Breast epithelium (tissue), 4 donors: ENCODE measurements at regions not wholly inside any gene's neighbourhood (a gene's known extent, or its start where the extent isn't known, plus 50 kb on each side); places are given as distances from the start of the nearest gene placed in this dataset.

Source experiments
- DNase-seq, 2 donors: peaks; one replicate each; pipeline ENCODE4 v3.0.0-alpha.2; 2019; ENCODE audit warnings: low spot score in 2 of 2
- H3K27ac ChIP-seq, 2 donors: fragments of 200-600 bp; sonication (generic) in 1 of 2; one replicate each; pipeline ENCODE4 v1.5.1; 2016 to 2019; ENCODE audit warnings: mild to moderate bottlenecking in 1 of 2
- H3K27me3 ChIP-seq, 2 donors: fragments of 200-600 bp; sonication (generic) in 1 of 2; one replicate each; pipeline versions ENCODE4 v1.5.1 to v1.6.0; 2017 to 2019; ENCODE audit warnings: control low read depth in 1 of 2, mild to moderate bottlenecking in 1 of 2
- H3K36me3 ChIP-seq: fragments of 200-600 bp; one replicate; pipeline ENCODE4 v1.5.1; 2019
- H3K4me1 ChIP-seq, 2 donors: fragments of 200-600 bp; sonication (generic); one replicate each; pipeline ENCODE4 v1.5.1; 2016 to 2019; ENCODE audit warnings: control low read depth in 1 of 2
- H3K4me3 ChIP-seq, 3 donors: fragments of 200-600 bp; sonication (generic); 1 replicate in 2 of 3; 2 replicates in 1 of 3; pipeline ENCODE4 v1.5.1; 2016 to 2019; ENCODE audit warnings: mild to moderate bottlenecking in 3 of 3, moderate library complexity in 2 of 3
- H3K9me3 ChIP-seq, 2 donors: fragments of 200-600 bp; sonication (generic) in 1 of 2; one replicate each; pipeline ENCODE4 v1.5.1; 2016 to 2019; ENCODE audit warnings: control low read depth in 1 of 2
- POLR2A ChIP-seq: fragments of 450-650 bp; IDR thresholded peaks from one replicate; pipeline ENCODE4 v1.6.1; 2016; ENCODE audit warnings: antibody characterized with exemption, mild to moderate bottlenecking, moderate library complexity
- POLR2AphosphoS5 ChIP-seq, 3 donors: sonication (generic); formaldehyde crosslinking; IDR thresholded peaks; one replicate each; pipeline ENCODE4 v1.6.1; 2017; ENCODE audit warnings: antibody characterized with exemption in 3 of 3
- intact Hi-C: fragments of 100-400 bp; cut with DNase I; formaldehyde crosslinking; loops from one replicate; pipeline ENCODE4 v1.15.1; 2023; ENCODE audit warnings: low total_unique reads
- TF ChIP-seq, protein P1 (sequence below), 3 donors: fragments of 450-650 bp; IDR thresholded peaks; one replicate each; pipeline ENCODE4 v1.5.1; 2016 to 2017; ENCODE audit warnings: antibody characterized with exemption in 3 of 3, mild to moderate bottlenecking in 3 of 3, moderate library complexity in 3 of 3

DNA sequence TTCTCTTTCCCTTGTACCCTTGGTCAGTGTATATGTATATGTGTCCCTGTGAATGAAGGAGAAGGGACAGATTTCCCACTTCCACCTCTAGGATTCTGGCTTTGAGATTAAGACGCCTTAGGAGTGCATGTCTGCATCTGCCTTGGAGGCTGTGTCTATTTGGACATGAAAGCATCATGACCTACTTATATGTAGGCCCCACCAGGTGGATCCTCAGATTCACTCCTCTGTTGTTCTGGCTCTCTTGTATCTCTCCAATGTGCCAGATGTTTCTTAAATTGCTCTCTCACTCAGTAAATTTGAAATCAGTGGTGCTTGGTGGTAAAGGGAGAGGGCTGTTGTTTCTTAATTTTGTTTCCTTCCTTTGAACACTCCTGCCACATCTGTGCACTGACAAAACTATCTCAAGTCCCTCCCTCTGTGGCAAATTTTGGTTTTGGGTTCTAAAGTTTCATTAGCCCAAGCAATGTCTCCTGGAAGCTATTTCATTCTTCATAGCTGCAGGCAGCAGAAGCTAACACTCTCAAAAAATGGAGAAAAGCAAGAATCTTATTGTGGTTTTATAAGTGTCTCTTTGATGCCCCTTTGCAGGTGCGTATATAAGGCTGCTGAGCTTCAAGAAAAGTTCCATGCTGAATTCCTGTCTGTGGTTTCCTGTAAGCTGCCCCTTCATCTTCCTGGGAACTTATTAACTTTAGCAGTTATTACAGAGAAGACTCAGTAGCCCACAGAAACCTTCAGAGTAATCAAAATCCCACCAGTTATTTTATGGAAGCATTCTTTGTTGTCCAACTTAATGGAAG lies 179.7 kb upstream of the SETBP1 start:
- H3K27ac ChIP-seq = no peak overlapping the region
- no peaks in the 10 kb centered on the region for H3K4me1 ChIP-seq
- DNase-seq = no peak
- H3K27me3 ChIP-seq = no peaks in the 10 kb centered on the region
- no peak for TF ChIP-seq POLR2A
- TF ChIP-seq POLR2AphosphoS5 (IDR thresholded peaks at IDR 0.05) = no peak
- TF ChIP-seq, protein P1, sequence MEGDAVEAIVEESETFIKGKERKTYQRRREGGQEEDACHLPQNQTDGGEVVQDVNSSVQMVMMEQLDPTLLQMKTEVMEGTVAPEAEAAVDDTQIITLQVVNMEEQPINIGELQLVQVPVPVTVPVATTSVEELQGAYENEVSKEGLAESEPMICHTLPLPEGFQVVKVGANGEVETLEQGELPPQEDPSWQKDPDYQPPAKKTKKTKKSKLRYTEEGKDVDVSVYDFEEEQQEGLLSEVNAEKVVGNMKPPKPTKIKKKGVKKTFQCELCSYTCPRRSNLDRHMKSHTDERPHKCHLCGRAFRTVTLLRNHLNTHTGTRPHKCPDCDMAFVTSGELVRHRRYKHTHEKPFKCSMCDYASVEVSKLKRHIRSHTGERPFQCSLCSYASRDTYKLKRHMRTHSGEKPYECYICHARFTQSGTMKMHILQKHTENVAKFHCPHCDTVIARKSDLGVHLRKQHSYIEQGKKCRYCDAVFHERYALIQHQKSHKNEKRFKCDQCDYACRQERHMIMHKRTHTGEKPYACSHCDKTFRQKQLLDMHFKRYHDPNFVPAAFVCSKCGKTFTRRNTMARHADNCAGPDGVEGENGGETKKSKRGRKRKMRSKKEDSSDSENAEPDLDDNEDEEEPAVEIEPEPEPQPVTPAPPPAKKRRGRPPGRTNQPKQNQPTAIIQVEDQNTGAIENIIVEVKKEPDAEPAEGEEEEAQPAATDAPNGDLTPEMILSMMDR (IDR thresholded peaks at IDR 0.05) = no peak
- intact Hi-C loops = no loop called here
- H3K36me3 ChIP-seq = no peaks in the 10 kb centered on the region
- no peaks in the 10 kb centered on the region for H3K9me3 ChIP-seq
- H3K4me3 ChIP-seq = no peak overlapping the region

DNA sequence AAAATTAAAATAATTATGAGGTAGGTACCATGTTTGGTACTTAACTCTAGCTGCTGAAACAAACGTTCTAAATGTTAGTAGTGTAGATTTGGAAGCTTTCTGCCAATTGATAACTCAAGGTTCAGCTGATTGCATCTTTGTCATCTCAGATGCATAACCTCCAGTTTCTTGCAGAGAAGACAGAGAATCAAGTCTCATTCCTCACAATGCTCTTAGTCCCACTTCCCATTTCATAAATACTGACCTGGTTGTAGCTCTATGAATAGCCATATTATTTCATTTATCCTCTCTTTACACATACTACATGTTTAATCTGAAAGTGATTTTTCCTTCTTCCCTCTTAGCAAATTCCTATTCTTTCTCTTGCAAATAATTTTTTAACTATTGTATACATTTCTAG lies 178.5 kb upstream of the SETBP1 start:
- Histone ChIP-seq H3K4me1 (no peaks in the 10 kb centered on the region), H3K27me3 (no peaks in the 10 kb centered on the region), H3K9me3 (no peaks in the 10 kb centered on the region), H3K4me3 (no peak overlapping the region), H3K27ac (no peak overlapping the region), H3K36me3 (no peaks in the 10 kb centered on the region)
- TF ChIP-seq POLR2A = no peak
- no peak for TF ChIP-seq POLR2AphosphoS5 (IDR thresholded peaks at IDR 0.05)
- TF ChIP-seq, protein P1 (IDR thresholded peaks at IDR 0.05) = no peak
- intact Hi-C loops = no loop called here
- DNase-seq = no peak

DNA sequence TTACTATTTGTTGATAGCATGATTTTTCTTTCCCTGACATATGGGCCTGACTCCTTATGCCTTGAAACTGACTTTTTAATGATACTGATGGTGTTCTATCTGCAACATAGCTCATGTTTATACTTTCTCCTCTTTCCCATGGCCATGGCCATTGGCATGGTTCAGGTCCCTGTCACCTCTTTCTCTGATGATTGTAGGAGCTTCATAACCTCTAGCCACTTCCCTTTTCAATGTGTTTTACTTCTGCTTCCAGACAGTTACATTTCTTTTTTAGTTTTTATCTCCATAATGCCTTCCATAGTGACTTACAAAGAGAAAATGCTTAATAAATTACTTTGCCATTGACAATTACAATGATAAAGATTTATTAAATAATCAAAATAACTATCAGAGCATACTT lies 177.9 kb upstream of the SETBP1 start:
- DNase-seq = no peak
- H3K27ac ChIP-seq = no peak overlapping the region
- no peaks in the 10 kb centered on the region for H3K36me3 ChIP-seq
- H3K27me3 ChIP-seq = no peaks in the 10 kb centered on the region
- H3K9me3 ChIP-seq = no peaks in the 10 kb centered on the region
- TF ChIP-seq POLR2A (no peak), POLR2AphosphoS5 (IDR thresholded peaks at IDR 0.05) (no peak)
- TF ChIP-seq, protein P1 (IDR thresholded peaks at IDR 0.05) = no peak
- H3K4me3 ChIP-seq = no peak overlapping the region
- no peaks in the 10 kb centered on the region for H3K4me1 ChIP-seq
- intact Hi-C loops = no loop called here

DNA sequence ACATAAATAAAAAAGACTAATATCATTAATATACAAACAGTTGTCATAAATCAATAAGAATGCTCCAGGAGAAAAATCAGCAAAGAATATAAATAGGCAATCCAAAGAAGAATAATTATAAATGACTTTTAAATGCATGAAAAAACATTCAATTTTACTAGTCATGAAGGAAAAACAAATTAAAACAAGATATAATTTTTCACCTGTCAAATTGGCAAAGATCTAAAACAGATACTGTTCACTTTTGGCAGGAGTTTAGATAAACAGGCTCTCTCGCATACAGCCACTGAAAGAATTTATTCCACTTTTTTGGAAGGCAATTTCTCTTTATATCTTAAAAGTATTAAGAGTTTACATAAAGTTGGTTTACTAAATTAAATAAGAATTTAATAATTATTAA lies 176.8 kb upstream of the SETBP1 start:
- DNase-seq = no peak
- TF ChIP-seq POLR2A (no peak), POLR2AphosphoS5 (IDR thresholded peaks at IDR 0.05) (no peak)
- TF ChIP-seq, protein P1 (IDR thresholded peaks at IDR 0.05) = no peak
- Histone ChIP-seq H3K4me3 (no peak overlapping the region), H3K36me3 (no peaks in the 10 kb centered on the region), H3K27ac (no peak overlapping the region), H3K4me1 (no peaks in the 10 kb centered on the region), H3K9me3 (no peaks in the 10 kb centered on the region), H3K27me3 (no peaks in the 10 kb centered on the region)
- intact Hi-C loops = no loop called here

DNA sequence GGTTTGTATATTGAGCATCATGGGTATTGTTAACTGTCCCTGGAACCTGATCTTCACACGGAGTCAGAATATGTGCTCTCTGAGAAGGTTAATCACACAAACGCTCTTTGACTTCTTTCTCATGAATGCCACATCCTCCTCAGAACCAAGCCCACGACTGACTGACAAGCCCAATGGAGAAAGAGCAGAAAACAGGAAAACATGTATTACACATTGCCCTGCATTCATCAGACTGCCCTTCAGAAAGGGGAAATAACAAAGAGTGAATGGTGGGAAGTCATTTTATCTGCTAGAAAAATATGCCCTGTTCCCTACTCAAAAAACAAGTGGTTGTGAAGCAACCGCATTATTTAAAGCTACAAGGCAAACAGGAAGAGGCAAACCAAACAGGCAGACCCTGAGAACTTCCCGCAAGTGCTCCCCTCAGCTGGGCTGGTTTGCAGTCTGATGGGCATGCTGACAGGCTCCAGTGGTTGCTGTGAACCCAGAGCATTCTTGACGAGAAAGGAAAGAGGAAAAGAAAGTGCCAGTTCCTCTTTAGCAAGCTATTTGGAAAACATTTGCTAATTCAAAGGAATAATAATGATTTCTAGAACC lies 172.9 kb upstream of the SETBP1 start:
- TF ChIP-seq POLR2AphosphoS5 (IDR thresholded peaks at IDR 0.05) = no peak
- TF ChIP-seq POLR2A = no peak
- TF ChIP-seq, protein P1 (IDR thresholded peaks at IDR 0.05) = no peak
- no peak for DNase-seq

More for the DNA sequence above, 172.9 kb upstream of the SETBP1 start:
- H3K4me3 ChIP-seq = no peak overlapping the region
- no peaks in the 10 kb centered on the region for H3K27me3 ChIP-seq
- H3K27ac ChIP-seq = no peak overlapping the region
- intact Hi-C loops = no loop called here
- H3K36me3 ChIP-seq = no peaks in the 10 kb centered on the region
- H3K9me3 ChIP-seq = no peaks in the 10 kb centered on the region
- no peaks in the 10 kb centered on the region for H3K4me1 ChIP-seq
